ENCODE measurements at regions not wholly inside any gene's neighbourhood (a gene's known extent, or its start where the extent isn't known, plus 50 kb on each side); places are given as distances from the start of the nearest gene placed in this dataset.

DNA sequence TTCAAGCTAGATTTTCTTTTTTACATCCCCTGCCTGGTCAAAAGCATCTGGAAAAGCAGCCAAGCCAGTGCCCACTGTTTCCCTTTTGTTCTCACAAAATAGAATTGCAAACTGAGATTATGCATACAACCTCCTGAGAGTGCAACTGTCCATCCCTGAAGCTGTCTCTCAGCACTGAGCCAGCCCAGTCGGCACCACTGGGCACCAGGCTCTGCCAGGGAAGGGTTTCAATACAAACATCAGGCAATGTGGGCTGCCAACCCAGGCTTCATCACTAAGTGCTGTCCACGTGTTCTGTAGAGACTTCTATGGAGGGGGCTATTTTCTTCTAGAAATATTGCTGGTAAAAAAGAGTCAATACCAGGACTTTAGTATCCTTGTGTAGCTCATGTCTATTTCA is 356.3 kb upstream of the TBL1XR1 start:
- Histone ChIP-seq H3K36me3 (ENCODE audit: control insufficient read depth in 2 of 2, extremely low read depth in 1 of 2, insufficient read depth in 1 of 2, low read length in 1 of 2) (no peaks in the 10 kb centered on the region), H3K27ac (ENCODE audit: low read length) (no peak overlapping the region), H3K4me3 (ENCODE audit: control insufficient read depth in 1 of 2, extremely low read depth in 1 of 2, low read length in 1 of 2) (no peak overlapping the region), H3K9me3 (no peaks in the 10 kb centered on the region), H3K27me3 (replicated peaks in 1 of 2; ENCODE audit: control insufficient read depth in 2 of 2, extremely low read depth in 1 of 2, insufficient read depth in 2 of 2, low read length in 1 of 2) (no peaks in the 10 kb centered on the region), H3K4me1 (ENCODE audit: control insufficient read depth in 1 of 2, extremely low read depth in 1 of 2, insufficient read depth in 2 of 2, low read length in 2 of 2) (peaks cover 18 to 32% of the 10 kb centered on the region in 2 experiments)
- Mint-ChIP-seq H3K4me1 (peaks cover 68 to 75% (median 74%) of the 10 kb centered on the region in 3 donors), H3K27ac (peak overlapping the region; percentile 24 to 95), H3K36me3 (no peaks in the 10 kb centered on the region), H3K4me3 (no peak overlapping the region), H3K9me3 (no peaks in the 10 kb centered on the region), H3K27me3 (no peaks in the 10 kb centered on the region)
- no peak for DNase-seq
- CTCF ChIA-PET: no interaction called here
- no peak for ATAC-seq (replicated peaks in 1 of 4)
- POLR2A ChIA-PET: no interaction called here
- no CpG with 5 or more reads among the region's 2 CpGs for WGBS (ENCODE audit: insufficient coverage)

GRCh38 chr3:177554895-177555759 is 357.8 kb upstream of the TBL1XR1 start:
- POLR2A ChIA-PET: no interaction called here

DNA sequence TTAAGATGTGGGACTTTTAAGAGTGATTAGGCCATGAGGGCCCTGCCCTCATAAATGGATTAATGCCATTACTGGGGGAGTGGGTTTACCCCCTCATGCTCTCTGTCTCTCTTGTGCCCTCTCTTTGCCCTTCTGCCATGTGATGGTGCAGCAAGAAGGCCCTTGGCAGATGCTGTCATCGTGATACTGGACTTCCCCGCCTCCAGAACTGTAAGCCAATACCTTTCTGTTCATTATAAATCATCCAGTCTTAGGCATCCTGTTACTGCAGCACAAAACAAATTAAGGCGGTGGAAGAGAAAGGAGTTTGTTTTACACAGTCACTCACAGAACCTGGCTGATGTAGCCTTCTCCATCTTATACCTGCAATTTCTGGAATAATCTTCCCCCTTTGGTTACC is 360.3 kb upstream of the TBL1XR1 start:
- no CpG with 5 or more reads among the region's 3 CpGs for WGBS (ENCODE audit: insufficient coverage)
- no peak for DNase-seq
- ChIA-PET POLR2A (no interaction called here), CTCF (interaction anchor here in 1 of 2 donors (0.5 kb wide), 1 partner anchor 58 kb away, joined by 3 read pairs; no protein-coding TSS in a partner anchor)
- no peak overlapping the region for H3K27ac ChIP-seq (ENCODE audit: low read length)
- Mint-ChIP-seq H3K36me3 (no peaks in the 10 kb centered on the region), H3K4me1 (peaks cover 33 to 42% (median 39%) of the 10 kb centered on the region in 3 donors), H3K27ac (peak overlapping the region in 1 of 2 donors; percentile 71), H3K4me3 (no peak overlapping the region), H3K9me3 (no peaks in the 10 kb centered on the region), H3K27me3 (no peaks in the 10 kb centered on the region)
- ATAC-seq (replicated peaks in 1 of 4): no peak
- no peaks in the 10 kb centered on the region for H3K36me3 ChIP-seq (ENCODE audit: control insufficient read depth in 2 of 2, extremely low read depth in 1 of 2, insufficient read depth in 1 of 2, low read length in 1 of 2)
- no peak overlapping the region for H3K4me3 ChIP-seq (ENCODE audit: control insufficient read depth in 1 of 2, extremely low read depth in 1 of 2, low read length in 1 of 2)
- H3K4me1 ChIP-seq (ENCODE audit: control insufficient read depth in 1 of 2, extremely low read depth in 1 of 2, insufficient read depth in 2 of 2, low read length in 2 of 2): peaks cover 0 to 18% of the 10 kb centered on the region in 2 experiments
- H3K9me3 ChIP-seq: no peaks in the 10 kb centered on the region
- H3K27me3 ChIP-seq (replicated peaks in 1 of 2; ENCODE audit: control insufficient read depth in 2 of 2, extremely low read depth in 1 of 2, insufficient read depth in 2 of 2, low read length in 1 of 2): no peaks in the 10 kb centered on the region

More at GRCh38 chr3:177554895-177555759, 357.8 kb upstream of the TBL1XR1 start:
- Mint-ChIP-seq H3K4me3 (no peak overlapping the region), H3K4me1 (peaks cover 57 to 65% (median 63%) of the 10 kb centered on the region in 3 donors), H3K36me3 (no peaks in the 10 kb centered on the region), H3K9me3 (no peaks in the 10 kb centered on the region), H3K27ac (peak overlapping the region; percentile 73 to 74), H3K27me3 (no peaks in the 10 kb centered on the region)
- Histone ChIP-seq H3K9me3 (no peaks in the 10 kb centered on the region), H3K27me3 (replicated peaks in 1 of 2; ENCODE audit: control insufficient read depth in 2 of 2, extremely low read depth in 1 of 2, insufficient read depth in 2 of 2, low read length in 1 of 2) (no peaks in the 10 kb centered on the region), H3K4me3 (ENCODE audit: control insufficient read depth in 1 of 2, extremely low read depth in 1 of 2, low read length in 1 of 2) (no peak overlapping the region), H3K36me3 (ENCODE audit: control insufficient read depth in 2 of 2, extremely low read depth in 1 of 2, insufficient read depth in 1 of 2, low read length in 1 of 2) (no peaks in the 10 kb centered on the region), H3K4me1 (ENCODE audit: control insufficient read depth in 1 of 2, extremely low read depth in 1 of 2, insufficient read depth in 2 of 2, low read length in 2 of 2) (peaks cover 16 to 32% of the 10 kb centered on the region in 2 experiments), H3K27ac (ENCODE audit: low read length) (peak overlapping the region; percentile 24)
- DNase-seq (no peak), ATAC-seq (replicated peaks in 1 of 4) (no peak)
- CTCF ChIA-PET: no interaction called here
- WGBS (ENCODE audit: insufficient coverage): no CpG with 5 or more reads among the region's 2 CpGs

GRCh38 chr3:177561365-177561764 is 364.1 kb upstream of the TBL1XR1 start:
- Histone ChIP-seq H3K9me3 (no peaks in the 10 kb centered on the region), H3K4me1 (ENCODE audit: control insufficient read depth in 1 of 2, extremely low read depth in 1 of 2, insufficient read depth in 2 of 2, low read length in 2 of 2) (no peaks in the 10 kb centered on the region), H3K36me3 (ENCODE audit: control insufficient read depth in 2 of 2, extremely low read depth in 1 of 2, insufficient read depth in 1 of 2, low read length in 1 of 2) (no peaks in the 10 kb centered on the region), H3K27ac (ENCODE audit: low read length) (no peak overlapping the region), H3K27me3 (replicated peaks in 1 of 2; ENCODE audit: control insufficient read depth in 2 of 2, extremely low read depth in 1 of 2, insufficient read depth in 2 of 2, low read length in 1 of 2) (no peaks in the 10 kb centered on the region), H3K4me3 (ENCODE audit: control insufficient read depth in 1 of 2, extremely low read depth in 1 of 2, low read length in 1 of 2) (no peak overlapping the region)
- 100% methylated on average over 3 of the region's 5 CpGs for WGBS (ENCODE audit: insufficient coverage)
- Mint-ChIP-seq H3K9me3 (no peaks in the 10 kb centered on the region), H3K4me3 (no peak overlapping the region), H3K4me1 (peaks cover 0 to 9% (median 8%) of the 10 kb centered on the region in 3 donors), H3K36me3 (no peaks in the 10 kb centered on the region), H3K27ac (no peak overlapping the region), H3K27me3 (no peaks in the 10 kb centered on the region)
- ChIA-PET CTCF (interaction anchor here in 1 of 2 donors (0.7 kb wide), 1 partner anchor 457 kb away, joined by 5 read pairs; no protein-coding TSS in a partner anchor), POLR2A (no interaction called here)
- no peak for ATAC-seq (replicated peaks in 1 of 4)
- no peak for DNase-seq

GRCh38 chr3:177561769-177562392 is 364.6 kb upstream of the TBL1XR1 start:
- no peak overlapping the region for H3K4me3 Mint-ChIP-seq
- ATAC-seq (replicated peaks in 1 of 4): no peak
- ChIA-PET CTCF (no interaction called here), POLR2A (no interaction called here)
- WGBS (ENCODE audit: insufficient coverage): 85% methylated on average over 3 of the region's 8 CpGs
- DNase-seq: no peak
- Histone ChIP-seq H3K9me3 (no peaks in the 10 kb centered on the region), H3K36me3 (ENCODE audit: control insufficient read depth in 2 of 2, extremely low read depth in 1 of 2, insufficient read depth in 1 of 2, low read length in 1 of 2) (no peaks in the 10 kb centered on the region), H3K27ac (ENCODE audit: low read length) (no peak overlapping the region), H3K4me1 (ENCODE audit: control insufficient read depth in 1 of 2, extremely low read depth in 1 of 2, insufficient read depth in 2 of 2, low read length in 2 of 2) (no peaks in the 10 kb centered on the region), H3K27me3 (replicated peaks in 1 of 2; ENCODE audit: control insufficient read depth in 2 of 2, extremely low read depth in 1 of 2, insufficient read depth in 2 of 2, low read length in 1 of 2) (no peaks in the 10 kb centered on the region), H3K4me3 (ENCODE audit: control insufficient read depth in 1 of 2, extremely low read depth in 1 of 2, low read length in 1 of 2) (no peak overlapping the region)
- no peaks in the 10 kb centered on the region for H3K9me3 Mint-ChIP-seq
- H3K36me3 Mint-ChIP-seq: no peaks in the 10 kb centered on the region
- peaks cover 0 to 6% (median 3%) of the 10 kb centered on the region in 3 donors for H3K4me1 Mint-ChIP-seq
- no peak overlapping the region for H3K27ac Mint-ChIP-seq
- no peaks in the 10 kb centered on the region for H3K27me3 Mint-ChIP-seq

- H3K4me3 Mint-ChIP-seq: no peak overlapping the region
- Histone ChIP-seq H3K4me1 (ENCODE audit: control insufficient read depth in 1 of 2, extremely low read depth in 1 of 2, insufficient read depth in 2 of 2, low read length in 2 of 2) (no peaks in the 10 kb centered on the region), H3K9me3 (no peaks in the 10 kb centered on the region), H3K4me3 (ENCODE audit: control insufficient read depth in 1 of 2, extremely low read depth in 1 of 2, low read length in 1 of 2) (no peak overlapping the region), H3K36me3 (ENCODE audit: control insufficient read depth in 2 of 2, extremely low read depth in 1 of 2, insufficient read depth in 1 of 2, low read length in 1 of 2) (no peaks in the 10 kb centered on the region), H3K27me3 (replicated peaks in 1 of 2; ENCODE audit: control insufficient read depth in 2 of 2, extremely low read depth in 1 of 2, insufficient read depth in 2 of 2, low read length in 1 of 2) (no peaks in the 10 kb centered on the region), H3K27ac (ENCODE audit: low read length) (no peak overlapping the region)
- WGBS (ENCODE audit: insufficient coverage): no CpG with 5 or more reads among the region's 3 CpGs
- no peaks in the 10 kb centered on the region for H3K4me1 Mint-ChIP-seq
- ATAC-seq (replicated peaks in 1 of 4) (no peak), DNase-seq (no peak)
- H3K27ac Mint-ChIP-seq: no peak overlapping the region
- ChIA-PET POLR2A (interaction anchor here in 1 of 2 donors (0.7 kb wide), 1 partner anchor 14 kb away, joined by 4 read pairs; no protein-coding TSS in a partner anchor), CTCF (no interaction called here)
- no peaks in the 10 kb centered on the region for H3K9me3 Mint-ChIP-seq
- H3K36me3 Mint-ChIP-seq: no peaks in the 10 kb centered on the region
- H3K27me3 Mint-ChIP-seq: no peaks in the 10 kb centered on the region
These were observed 366.0 kb upstream of the TBL1XR1 start for GRCh38 chr3:177563243-177563780.
